Activated CD8-positive, alpha-beta T cell treated with anti-CD3 and anti-CD28 coated beads for 36 hours (primary cell): ENCODE measurements at regions not wholly inside any gene's neighbourhood (a gene's known extent, or its start where the extent isn't known, plus 50 kb on each side); places are given as distances from the start of the nearest gene placed in this dataset.

Experiments
- ATAC-seq: fragments of 200-7000 bp; cut with Tn5 transposase; one replicate; pipeline ENCODE4 v1.10.0; 2021; ENCODE audit warnings: mild to moderate bottlenecking, moderate library complexity
- CTCF ChIA-PET: fragments of 350-600 bp; sonication (Branson Sonifier 250); formaldehyde crosslinking; loops from one replicate; lab custom pipeline; 2021; ENCODE audit warnings: antibody characterized with exemption; lab: Charles Lee
- POLR2A ChIA-PET: fragments of 350-600 bp; sonication (Branson Sonifier 250); formaldehyde crosslinking; loops from one replicate; lab custom pipeline; 2021; ENCODE audit warnings: antibody characterized with exemption; lab: Charles Lee
- DNase-seq: peaks from one replicate; pipeline ENCODE4 v3.0.0-alpha.2; 2020
- H3K27ac Mint-ChIP-seq: one replicate; pipeline ENCODE4 v1.8.0; 2021; ENCODE audit warnings: mild to moderate bottlenecking, mixed read lengths
- H3K27me3 Mint-ChIP-seq: one replicate; pipeline ENCODE4 v1.8.0; 2021; ENCODE audit warnings: mixed read lengths
- H3K36me3 Mint-ChIP-seq: one replicate; pipeline ENCODE4 v1.8.0; 2021; ENCODE audit warnings: low read depth, mixed read lengths
- H3K4me1 Mint-ChIP-seq: one replicate; pipeline ENCODE4 v1.8.0; 2021; ENCODE audit warnings: low read depth, mixed read lengths
- H3K4me3 Mint-ChIP-seq: one replicate; pipeline ENCODE4 v1.8.0; 2021; ENCODE audit warnings: mild to moderate bottlenecking, moderate library complexity, mixed read lengths
- H3K9me3 Mint-ChIP-seq: one replicate; pipeline ENCODE4 v1.8.0; 2021; ENCODE audit warnings: mixed read lengths
- CTCF ChIP-seq: fragments of 200-600 bp; IDR thresholded peaks from one replicate; pipeline ENCODE4 v1.8.0; 2022; ENCODE audit warnings: antibody characterized with exemption, mild to moderate bottlenecking
- intact Hi-C: fragments of 100-400 bp; cut with micrococcal nuclease; formaldehyde crosslinking; loops from one replicate; pipeline ENCODE4 v1.10.0; 2022

- no peak for ATAC-seq
Measured at GRCh38 chr14:71242237-71242748, 335.0 kb downstream of the PCNX1 start.

GRCh38 chr14:71243697-71244096 lies 336.4 kb downstream of the PCNX1 start:
- TF ChIP-seq CTCF: no peak
- H3K9me3 Mint-ChIP-seq: peaks cover 21% of the 10 kb centered on the region
- intact Hi-C loops: no loop called here
- CTCF ChIA-PET: no interaction called here
- H3K27me3 Mint-ChIP-seq: no peaks in the 10 kb centered on the region
- H3K4me3 Mint-ChIP-seq: no peak overlapping the region
- peaks cover 34% of the 10 kb centered on the region for H3K4me1 Mint-ChIP-seq
- DNase-seq (no peak), ATAC-seq (no peak)
- POLR2A ChIA-PET: no interaction called here
- no peak overlapping the region for H3K27ac Mint-ChIP-seq
- peaks cover 20% of the 10 kb centered on the region for H3K36me3 Mint-ChIP-seq

More at GRCh38 chr14:71242237-71242748, 335.0 kb downstream of the PCNX1 start:
- ChIA-PET CTCF (no interaction called here), POLR2A (no interaction called here)
- intact Hi-C loops: no loop called here
- no peak for TF ChIP-seq CTCF
- H3K27ac Mint-ChIP-seq: no peak overlapping the region
- H3K27me3 Mint-ChIP-seq: no peaks in the 10 kb centered on the region
- H3K4me3 Mint-ChIP-seq: no peak overlapping the region
- peaks cover 33% of the 10 kb centered on the region for H3K4me1 Mint-ChIP-seq
- peaks cover 15% of the 10 kb centered on the region for H3K36me3 Mint-ChIP-seq
- H3K9me3 Mint-ChIP-seq: peaks cover 12% of the 10 kb centered on the region
- no peak for DNase-seq

GRCh38 chr14:71244341-71244740 lies 337.1 kb downstream of the PCNX1 start:
- H3K36me3 Mint-ChIP-seq: peaks cover 20% of the 10 kb centered on the region
- H3K27me3 Mint-ChIP-seq: no peaks in the 10 kb centered on the region
- H3K27ac Mint-ChIP-seq: no peak overlapping the region
- POLR2A ChIA-PET: no interaction called here
- DNase-seq: no peak
- no peak for ATAC-seq
- H3K4me1 Mint-ChIP-seq: peaks cover 34% of the 10 kb centered on the region
- H3K4me3 Mint-ChIP-seq: no peak overlapping the region
- H3K9me3 Mint-ChIP-seq: peaks cover 21% of the 10 kb centered on the region
- intact Hi-C loops: no loop called here
- CTCF ChIA-PET: no interaction called here
- no peak for TF ChIP-seq CTCF

GRCh38 chr14:71245659-71246361 lies 338.6 kb downstream of the PCNX1 start:
- POLR2A ChIA-PET: no interaction called here

More at GRCh38 chr14:71245659-71246361, 338.6 kb downstream of the PCNX1 start:
- H3K9me3 Mint-ChIP-seq: peaks cover 21% of the 10 kb centered on the region
- peak; percentile 48 for DNase-seq
- peaks cover 35% of the 10 kb centered on the region for H3K4me1 Mint-ChIP-seq
- H3K36me3 Mint-ChIP-seq: peaks cover 20% of the 10 kb centered on the region
- intact Hi-C loops: no loop called here
- CTCF ChIA-PET: interaction anchor here (0.7 kb wide), 1 partner anchor 10 kb away, joined by 3 read pairs; no protein-coding TSS in a partner anchor
- no peak overlapping the region for H3K4me3 Mint-ChIP-seq
- peak overlapping the region; percentile 85 for H3K27ac Mint-ChIP-seq
- no peaks in the 10 kb centered on the region for H3K27me3 Mint-ChIP-seq
- peak; percentile 66 for ATAC-seq
- no peak for TF ChIP-seq CTCF
